ENCODE measurements at regions not wholly inside any gene's neighbourhood (a gene's known extent, or its start where the extent isn't known, plus 50 kb on each side); places are given as distances from the start of the nearest gene placed in this dataset.
"Not testable (repeated sequence)": the region's sequence is repeated elsewhere in the genome, so short reads cannot be mapped to it uniquely, and the experiment has no call there.

- DNase-seq, result no peak
These were observed 171.8 kb upstream of the S1PR3 start for GRCh38 chr9:88819476-88819875.

GRCh38 chr9:88820055-88820454 is 171.2 kb upstream of the S1PR3 start:
- no peak for DNase-seq

- no peak for DNase-seq
These were observed 170.1 kb upstream of the S1PR3 start for GRCh38 chr9:88821033-88821745.

GRCh38 chr9:88821746-88822106 is 169.5 kb upstream of the S1PR3 start:
- DNase-seq, result no peak

GRCh38 chr9:88824711-88825110 is 166.6 kb upstream of the S1PR3 start:
- DNase-seq, result no peak

GRCh38 chr9:88826181-88826580 is 165.1 kb upstream of the S1PR3 start:
- no peak for DNase-seq

- no peak for DNase-seq
These were observed 164.5 kb upstream of the S1PR3 start for GRCh38 chr9:88826771-88827181.

- no peak for DNase-seq
These were observed 163.2 kb upstream of the S1PR3 start for GRCh38 chr9:88828018-88828417.

- DNase-seq, result no peak
These were observed 162.7 kb upstream of the S1PR3 start for GRCh38 chr9:88828492-88828974.

- DNase-seq, result no peak
These were observed 162.0 kb upstream of the S1PR3 start for GRCh38 chr9:88829276-88829675.

- DNase-seq, result no peak
These were observed 159.4 kb upstream of the S1PR3 start for GRCh38 chr9:88831713-88832407.

- no peak for DNase-seq
These were observed 157.3 kb upstream of the S1PR3 start for GRCh38 chr9:88833946-88834345.

GRCh38 chr9:88835038-88835466 is 156.2 kb upstream of the S1PR3 start:
- DNase-seq, result no peak

GRCh38 chr9:88835772-88836171 is 155.5 kb upstream of the S1PR3 start:
- no peak for DNase-seq

GRCh38 chr9:88837731-88838130 is 153.5 kb upstream of the S1PR3 start:
- DNase-seq, result no peak

GRCh38 chr9:88849878-88850277 is 141.4 kb upstream of the S1PR3 start:
- DNase-seq, result not testable (repeated sequence)

- DNase-seq, result no peak
These were observed 138.5 kb upstream of the S1PR3 start for GRCh38 chr9:88852794-88853193.

- no peak for DNase-seq
These were observed 120.6 kb upstream of the S1PR3 start for GRCh38 chr9:88870627-88871026.

- DNase-seq, result no peak
These were observed 119.6 kb upstream of the S1PR3 start for GRCh38 chr9:88871669-88872068.

GRCh38 chr9:88872192-88872946 is 118.9 kb upstream of the S1PR3 start:
- no peak for DNase-seq

GRCh38 chr9:88873635-88874034 is 117.6 kb upstream of the S1PR3 start:
- no peak for DNase-seq

GRCh38 chr9:88874391-88874790 is 116.9 kb upstream of the S1PR3 start:
- peak; percentile 3 for DNase-seq

GRCh38 chr9:88875400-88876120 is 115.7 kb upstream of the S1PR3 start:
- DNase-seq, result no peak

All from DMS53 (cell line).